IPS DF 6.9 (cell line): ENCODE measurements at regions not wholly inside any gene's neighbourhood (a gene's known extent, or its start where the extent isn't known, plus 50 kb on each side); places are given as distances from the start of the nearest gene placed in this dataset.
"Not testable (repeated sequence)": the region's sequence is repeated elsewhere in the genome, so short reads cannot be mapped to it uniquely, and the experiment has no call there.

Source experiments
- DNase-seq: peaks from one replicate; pipeline ENCODE4 v3.0.0-alpha.2; 2013; ENCODE audit warnings: low read depth, low spot score
- H3K27ac ChIP-seq: one replicate; pipeline ENCODE4 v1.5.1; 2013; ENCODE audit warnings: low read length, control low read depth
- H3K27me3 ChIP-seq: 2 replicates; pipeline ENCODE4 v1.6.1; 2013; ENCODE audit warnings: mild to moderate bottlenecking, low read length; ENCODE audit not compliant: control insufficient read depth, insufficient read depth
- H3K36me3 ChIP-seq: 2 replicates; pipeline ENCODE4 v1.6.1; 2013; ENCODE audit warnings: low read length; ENCODE audit not compliant: control insufficient read depth, insufficient read depth
- H3K4me1 ChIP-seq: 2 replicates; pipeline ENCODE4 v1.6.1; 2013; ENCODE audit warnings: low read length; ENCODE audit not compliant: control insufficient read depth, insufficient read depth
- H3K4me3 ChIP-seq: 2 replicates; pipeline ENCODE4 v1.5.1; 2013; ENCODE audit warnings: mild to moderate bottlenecking, low read length
- H3K9me3 ChIP-seq: 2 replicates; pipeline ENCODE4 v1.6.1; 2013; ENCODE audit warnings: low read length, inconsistent platforms; ENCODE audit not compliant: control insufficient read depth, insufficient read depth
- WGBS: extraction: QIAGEN DNeasy Blood & Tissue Kit; methylation state at CpG from one replicate; pipeline ENCODE4 v1.1.7; 2013; ENCODE audit warnings: mixed read lengths, missing lambda C conversion rate; ENCODE audit not compliant: insufficient read length, insufficient coverage; 5-methylcytosine and 5-hydroxymethylcytosine counted together

DNA sequence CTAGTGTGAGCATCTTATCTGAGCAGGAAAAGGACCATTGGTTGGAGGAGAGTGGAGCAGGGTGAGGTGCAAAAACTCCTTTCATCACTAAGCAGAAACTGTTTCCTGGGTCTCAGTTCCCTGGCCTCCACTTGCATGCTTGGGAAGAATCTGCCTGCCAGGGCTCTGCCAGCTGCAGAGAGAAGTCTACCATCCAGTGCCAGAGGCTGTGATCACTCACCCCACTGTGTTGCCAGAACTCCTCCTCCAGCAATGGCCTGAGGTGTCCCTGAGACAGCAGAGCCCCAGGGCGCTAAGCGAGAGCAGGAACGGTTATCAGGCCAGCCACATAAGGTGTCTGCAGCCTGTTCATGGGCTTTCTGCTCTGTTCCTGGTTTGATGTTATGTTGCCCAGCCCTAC lies 991.4 kb downstream of the CCSER2 start:
- no CpG with 5 or more reads among the region's 3 CpGs for WGBS
- Histone ChIP-seq H3K27me3 (no peaks in the 10 kb centered on the region), H3K4me3 (no peak overlapping the region), H3K27ac (no peak overlapping the region), H3K4me1 (no peaks in the 10 kb centered on the region), H3K9me3 (no peaks in the 10 kb centered on the region), H3K36me3 (no peaks in the 10 kb centered on the region)
- DNase-seq = no peak

DNA sequence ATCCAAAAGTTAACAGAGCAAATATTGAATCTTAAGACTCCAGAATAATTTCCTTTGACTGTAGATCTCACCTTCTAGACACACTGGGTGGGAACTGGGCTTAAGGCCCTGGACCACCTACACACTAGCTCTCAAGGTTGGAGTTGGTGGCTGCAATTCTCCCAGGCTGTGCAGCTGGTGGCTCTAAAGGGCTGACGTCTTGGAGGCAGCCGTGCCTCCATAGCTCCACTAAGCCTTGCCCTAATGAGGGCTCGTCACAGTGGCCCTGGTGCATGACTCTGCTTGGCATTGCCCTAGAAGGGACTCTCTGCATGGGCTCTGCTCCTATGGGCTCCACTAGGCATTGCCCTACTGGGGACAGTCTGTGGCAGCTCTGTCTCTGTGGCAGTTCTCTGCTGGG lies 1005.2 kb downstream of the CCSER2 start:
- Histone ChIP-seq H3K4me3 (no peak overlapping the region), H3K9me3 (no peaks in the 10 kb centered on the region), H3K27me3 (no peaks in the 10 kb centered on the region), H3K4me1 (no peaks in the 10 kb centered on the region), H3K36me3 (no peaks in the 10 kb centered on the region), H3K27ac (no peak overlapping the region)
- no CpG with 5 or more reads among the region's 3 CpGs for WGBS
- DNase-seq = no peak

DNA sequence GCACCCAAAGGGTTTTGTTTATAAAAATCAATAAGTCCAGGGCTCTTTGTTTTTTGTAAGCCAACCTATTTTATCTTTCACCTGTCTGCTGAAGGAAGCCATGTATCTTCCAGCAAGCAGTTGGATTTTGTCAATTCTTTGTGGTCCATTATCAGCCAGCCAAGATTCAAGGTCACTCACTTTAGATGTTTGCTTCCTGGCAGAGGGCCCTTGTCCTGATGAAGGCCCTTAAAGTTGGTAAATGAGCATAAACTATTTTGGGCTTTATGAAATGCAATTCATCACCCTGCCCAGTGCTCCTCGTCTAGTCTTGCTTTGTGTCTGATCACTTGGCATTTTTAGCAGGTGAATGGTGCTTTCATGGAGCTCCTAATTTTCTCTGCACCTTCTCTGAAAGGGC lies 1004.2 kb downstream of the GRID1 start:
- Histone ChIP-seq H3K4me3 (no peak overlapping the region), H3K9me3 (no peaks in the 10 kb centered on the region), H3K27ac (no peak overlapping the region), H3K27me3 (no peaks in the 10 kb centered on the region), H3K36me3 (no peaks in the 10 kb centered on the region), H3K4me1 (no peaks in the 10 kb centered on the region)
- DNase-seq = no peak
- no CpG with 5 or more reads among the region's 1 CpG for WGBS

DNA sequence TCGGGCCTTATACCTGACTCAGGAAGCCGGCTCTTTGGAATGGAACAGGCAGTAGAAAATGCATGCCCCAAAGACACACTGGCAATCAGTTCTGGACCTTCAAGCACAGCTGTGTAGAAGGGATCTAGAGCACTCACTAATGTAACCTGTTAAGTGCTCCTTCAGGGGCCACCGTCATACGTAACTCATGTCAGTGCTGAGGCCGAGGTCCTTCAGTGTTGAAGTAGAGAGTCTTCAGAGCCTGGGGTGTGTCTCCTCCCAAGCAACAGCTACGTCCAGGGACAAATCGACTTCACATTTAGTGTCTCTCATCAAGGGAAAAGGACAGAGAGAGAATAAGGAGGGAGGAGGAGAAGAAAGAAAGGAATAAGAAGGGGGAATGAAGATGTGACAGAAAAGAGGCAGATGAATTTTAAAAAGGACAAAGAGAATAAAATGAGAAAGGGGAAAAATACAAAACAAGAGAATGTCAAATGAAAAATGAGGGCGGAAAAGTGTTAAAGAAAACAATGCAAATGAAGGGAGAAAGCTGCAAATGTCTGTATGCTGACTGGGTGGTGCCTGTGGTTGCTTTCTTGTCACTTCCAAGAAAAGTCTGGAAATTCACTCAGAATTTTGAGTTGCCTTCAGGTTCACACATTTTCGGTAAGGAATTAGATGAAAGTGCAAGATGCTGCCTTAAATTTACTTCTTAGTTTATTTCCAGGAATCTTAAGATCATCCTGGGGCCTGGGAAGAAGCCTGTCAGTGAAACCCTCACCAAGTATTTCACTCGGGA lies 989.4 kb downstream of the GRID1 start:
- no peak overlapping the region for H3K4me3 ChIP-seq
- no peaks in the 10 kb centered on the region for H3K27me3 ChIP-seq
- WGBS = 100% methylated on average over 1 of the region's 10 CpGs

DNA sequence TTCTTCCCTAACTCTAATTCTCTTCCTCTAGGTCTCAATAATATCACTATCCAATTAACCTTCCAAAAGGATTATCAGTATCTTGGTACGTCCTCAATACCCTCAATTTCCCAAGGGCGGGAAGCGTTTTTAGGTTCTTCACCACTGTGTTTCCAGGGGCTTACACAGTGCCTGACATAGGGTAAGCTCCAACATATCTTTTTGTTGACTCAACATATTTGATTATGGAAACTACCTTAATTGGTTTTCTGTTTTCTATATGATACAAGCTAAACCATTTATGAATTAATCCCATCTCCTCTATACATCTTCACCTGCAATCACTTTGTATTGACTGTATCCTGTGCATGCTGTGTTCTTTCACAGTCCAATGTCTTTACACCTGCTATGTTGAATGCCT lies 987.3 kb downstream of the GRID1 start:
- no peak overlapping the region for H3K4me3 ChIP-seq
- no peaks in the 10 kb centered on the region for H3K4me1 ChIP-seq
- no peak overlapping the region for H3K27ac ChIP-seq
- no peaks in the 10 kb centered on the region for H3K27me3 ChIP-seq
- H3K9me3 ChIP-seq = no peaks in the 10 kb centered on the region
- no peak for DNase-seq
- no CpG with 5 or more reads among the region's 3 CpGs for WGBS
- H3K36me3 ChIP-seq = no peaks in the 10 kb centered on the region

More for the DNA sequence above, 989.4 kb downstream of the GRID1 start:
- DNase-seq = no peak
- Histone ChIP-seq H3K36me3 (no peaks in the 10 kb centered on the region), H3K4me1 (no peaks in the 10 kb centered on the region), H3K27ac (no peak overlapping the region), H3K9me3 (no peaks in the 10 kb centered on the region)

DNA sequence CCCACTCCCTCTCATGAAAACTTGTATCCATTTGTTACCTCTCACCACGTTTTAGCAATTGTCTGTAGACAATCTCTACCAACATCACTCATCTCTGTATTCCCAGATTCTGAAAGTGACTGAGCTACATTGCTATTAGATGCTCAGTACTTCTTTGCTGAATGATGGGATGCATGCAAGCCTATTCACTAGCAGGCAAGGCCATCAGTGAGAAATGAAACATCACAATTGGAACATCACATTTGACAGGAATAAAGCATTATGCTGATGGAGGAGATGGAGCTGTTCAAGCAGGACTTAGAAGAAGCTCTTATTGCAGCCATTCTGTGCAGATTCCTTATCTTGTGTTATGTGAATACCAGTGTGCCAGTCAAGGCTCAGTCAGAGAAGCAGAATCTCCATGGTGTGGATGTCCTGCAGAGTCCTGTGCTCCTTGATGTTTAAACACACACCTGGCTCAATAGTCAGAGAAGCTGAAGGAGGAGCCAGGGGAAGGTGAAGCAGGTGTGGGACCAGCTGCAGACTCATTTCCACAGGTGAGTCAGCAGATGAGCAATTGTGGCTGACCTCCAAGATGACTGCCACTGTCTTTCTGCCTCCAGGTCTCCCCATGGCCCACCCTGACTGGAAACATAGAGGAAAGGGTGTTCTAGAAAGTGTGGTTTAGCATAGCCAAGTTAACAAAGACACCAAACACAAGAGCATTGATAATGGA lies 965.5 kb downstream of the GRID1 start:
- Histone ChIP-seq H3K36me3 (no peaks in the 10 kb centered on the region), H3K4me3 (no peak overlapping the region), H3K27me3 (no peaks in the 10 kb centered on the region), H3K9me3 (no peaks in the 10 kb centered on the region), H3K27ac (no peak overlapping the region), H3K4me1 (no peaks in the 10 kb centered on the region)
- no peak for DNase-seq
- WGBS = no CpG with 5 or more reads among the region's 1 CpG

DNA sequence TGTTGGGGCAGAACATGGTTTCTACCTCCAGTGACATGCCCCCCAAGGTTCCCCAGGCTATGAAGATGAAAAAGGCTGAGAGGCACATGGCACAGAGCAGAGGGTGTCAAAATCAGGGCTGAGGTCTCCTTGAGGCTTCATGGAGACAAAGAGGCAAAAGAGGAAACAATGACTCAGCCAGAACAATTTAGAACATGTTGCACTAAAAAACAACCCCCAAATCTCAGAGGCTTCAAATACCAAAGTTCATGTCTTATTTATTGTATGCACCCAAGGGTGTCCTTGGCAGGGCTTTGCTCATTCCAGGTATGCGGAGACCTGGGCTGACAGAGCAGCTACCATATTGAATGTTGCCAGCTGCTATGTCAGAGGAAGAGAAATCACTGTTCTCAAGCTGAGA lies 964.1 kb downstream of the GRID1 start:
- Histone ChIP-seq H3K4me1 (no peaks in the 10 kb centered on the region), H3K27ac (no peak overlapping the region), H3K36me3 (no peaks in the 10 kb centered on the region), H3K4me3 (no peak overlapping the region), H3K9me3 (no peaks in the 10 kb centered on the region), H3K27me3 (no peaks in the 10 kb centered on the region)
- no peak for DNase-seq
- no CpG with 5 or more reads among the region's 1 CpG for WGBS

DNA sequence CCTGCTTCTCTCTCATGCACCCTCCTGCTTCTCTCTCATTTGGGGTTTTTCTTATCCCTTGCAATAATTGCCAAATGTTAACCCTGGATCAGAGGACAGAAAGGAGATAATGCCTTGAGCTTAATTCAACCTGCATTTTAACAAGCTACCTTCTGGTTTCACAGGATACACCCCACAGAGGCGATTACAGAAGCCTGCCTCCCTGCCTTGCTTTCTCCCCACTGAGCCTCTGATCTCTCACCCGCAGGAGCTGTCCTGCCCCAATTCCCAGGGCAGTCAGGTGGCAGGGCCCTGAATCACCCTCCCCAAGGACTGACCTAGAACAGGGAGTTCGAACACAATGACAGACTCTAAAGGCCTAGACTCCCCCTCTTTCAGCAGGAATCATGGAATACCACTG lies 959.5 kb downstream of the GRID1 start:
- no peaks in the 10 kb centered on the region for H3K36me3 ChIP-seq
- no peak for DNase-seq
- no peaks in the 10 kb centered on the region for H3K9me3 ChIP-seq
- H3K27me3 ChIP-seq = no peaks in the 10 kb centered on the region
- H3K4me3 ChIP-seq = no peak overlapping the region
- no peaks in the 10 kb centered on the region for H3K4me1 ChIP-seq
- H3K27ac ChIP-seq = no peak overlapping the region
- no CpG with 5 or more reads among the region's 3 CpGs for WGBS

DNA sequence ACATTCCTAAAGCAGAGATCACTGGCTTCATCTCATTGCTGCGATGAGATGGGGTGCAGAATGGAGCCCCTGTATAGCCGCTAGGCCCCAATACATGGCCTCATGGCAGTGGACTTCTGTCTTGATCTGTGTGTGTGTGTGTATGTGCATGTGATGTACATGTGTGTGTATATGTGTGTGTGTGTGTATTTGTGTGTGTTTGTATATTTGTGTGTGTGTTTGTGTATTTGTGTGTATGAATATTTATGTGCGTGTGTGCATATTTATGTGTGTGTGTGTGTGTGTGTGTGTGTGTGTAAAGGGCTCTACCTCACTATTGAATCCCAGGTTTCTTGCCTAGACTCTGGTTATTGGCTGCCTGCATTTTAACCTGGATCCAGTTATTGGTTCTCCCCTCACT lies 958.2 kb downstream of the GRID1 start:
- Histone ChIP-seq H3K27ac (no peak overlapping the region), H3K4me1 (no peaks in the 10 kb centered on the region), H3K4me3 (no peak overlapping the region), H3K9me3 (no peaks in the 10 kb centered on the region), H3K36me3 (no peaks in the 10 kb centered on the region), H3K27me3 (no peaks in the 10 kb centered on the region)
- DNase-seq = no peak
- 100% methylated on average over 1 of the region's 3 CpGs for WGBS

DNA sequence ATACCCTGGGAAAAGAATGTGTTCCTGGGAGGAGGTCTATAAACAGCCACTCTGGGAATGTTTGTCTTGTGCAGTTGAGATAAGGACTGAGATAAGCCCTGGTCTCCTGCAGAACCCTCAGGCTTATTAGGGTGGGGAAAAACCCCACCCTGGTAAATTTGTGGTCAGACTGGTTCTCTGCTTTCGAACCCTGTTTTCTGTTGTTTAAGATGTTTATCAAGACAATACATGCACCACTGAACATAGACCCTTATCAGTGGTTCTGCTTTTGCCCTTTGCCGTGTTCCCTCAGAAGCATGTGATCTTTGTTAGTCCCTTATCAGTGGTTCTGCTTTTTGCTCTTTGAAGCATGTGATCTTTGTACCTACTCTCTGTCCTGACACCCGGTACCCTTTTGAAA lies 956.0 kb downstream of the GRID1 start:
- not testable (repeated sequence) for H3K36me3 ChIP-seq, H3K9me3 ChIP-seq, H3K4me1 ChIP-seq, DNase-seq, H3K4me3 ChIP-seq, H3K27ac ChIP-seq, H3K27me3 ChIP-seq
- no CpG with 5 or more reads among the region's 3 CpGs for WGBS

DNA sequence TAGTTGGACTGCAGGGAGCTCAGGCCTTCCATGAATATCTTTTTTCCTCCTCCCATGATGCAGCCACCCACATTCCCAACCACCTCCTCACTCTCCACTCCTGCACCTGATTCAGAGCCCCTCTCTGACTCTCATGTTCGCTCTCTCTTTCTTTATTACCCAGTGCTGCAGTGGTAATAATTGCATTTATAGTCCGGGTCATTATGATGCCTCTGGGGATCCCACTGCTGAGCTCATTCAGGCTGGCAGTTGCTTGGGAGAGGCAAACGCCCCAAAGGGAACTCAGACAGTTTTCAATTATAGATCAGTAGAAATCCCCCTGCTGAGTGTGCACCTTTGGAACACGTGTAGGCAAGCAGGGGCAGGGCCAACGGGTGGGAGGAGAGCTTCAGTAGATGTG lies 953.0 kb downstream of the GRID1 start:
- no peaks in the 10 kb centered on the region for H3K9me3 ChIP-seq
- no peaks in the 10 kb centered on the region for H3K27me3 ChIP-seq
- no peak for DNase-seq
- H3K27ac ChIP-seq = no peak overlapping the region
- H3K36me3 ChIP-seq = no peaks in the 10 kb centered on the region
- WGBS = no CpG with 5 or more reads among the region's 5 CpGs
- H3K4me3 ChIP-seq = no peak overlapping the region
- no peaks in the 10 kb centered on the region for H3K4me1 ChIP-seq
